Smooth muscle cell (in vitro differentiated cells): ENCODE measurements at regions not wholly inside any gene's neighbourhood (a gene's known extent, or its start where the extent isn't known, plus 50 kb on each side); places are given as distances from the start of the nearest gene placed in this dataset.

Experiments used
- DNase-seq: peaks from one replicate; lab custom pipeline; 2025; ENCODE audit not compliant: unreplicated experiment; lab: John Stamatoyannopoulos, UW
- H2AFZ ChIP-seq: fragments of 200-600 bp; sonication (generic); 2 replicates; pipeline ENCODE4 v1.6.0; 2016; ENCODE audit warnings: antibody characterized with exemption, low read depth, mild to moderate bottlenecking
- H3F3A ChIP-seq: fragments of 200-600 bp; sonication (generic); 2 replicates; pipeline ENCODE4 v1.6.0; 2017; ENCODE audit warnings: antibody characterized with exemption, low read depth
- H3K27ac ChIP-seq: fragments of 200-600 bp; sonication (generic); 2 replicates; pipeline ENCODE4 v1.5.1; 2016; ENCODE audit warnings: low read depth, mild to moderate bottlenecking
- H3K27me3 ChIP-seq: fragments of 200-600 bp; sonication (generic); 2 replicates; pipeline ENCODE4 v1.6.1; 2016; ENCODE audit warnings: low read depth, mild to moderate bottlenecking
- H3K36me3 ChIP-seq: fragments of 200-600 bp; sonication (generic); 2 replicates; pipeline ENCODE4 v1.5.1; 2016; ENCODE audit warnings: low read depth
- H3K4me1 ChIP-seq: fragments of 200-600 bp; sonication (generic); 2 replicates; pipeline ENCODE4 v1.5.1; 2016; ENCODE audit warnings: low read depth
- H3K4me2 ChIP-seq: fragments of 200-600 bp; sonication (generic); 2 replicates; pipeline ENCODE4 v1.6.0; 2016; ENCODE audit warnings: mild to moderate bottlenecking
- H3K4me3 ChIP-seq: fragments of 200-600 bp; sonication (generic); 2 replicates; pipeline ENCODE4 v1.5.1; 2016; ENCODE audit warnings: mild to moderate bottlenecking
- H3K79me2 ChIP-seq: fragments of 200-600 bp; sonication (generic); 2 replicates; pipeline ENCODE4 v1.6.0; 2016; ENCODE audit warnings: low read depth, mild to moderate bottlenecking
- H3K9ac ChIP-seq: fragments of 200-600 bp; sonication (generic); 2 replicates; pipeline ENCODE4 v1.6.0; 2016; ENCODE audit warnings: low read depth
- H3K9me3 ChIP-seq: fragments of 200-600 bp; sonication (generic); replicated peaks from 2 replicates; pipeline ENCODE4 v1.5.1; 2016; ENCODE audit warnings: low read depth
- H4K20me1 ChIP-seq: fragments of 200-600 bp; sonication (generic); 2 replicates; pipeline ENCODE4 v1.6.0; 2016; ENCODE audit warnings: low read depth
- WGBS: methylation state at CpG from one replicate; pipeline ENCODE4 v1.1.7; 2016; ENCODE audit warnings: low lambda C conversion rate; 5-methylcytosine and 5-hydroxymethylcytosine counted together
- TF ChIP-seq, protein P1 (sequence below): fragments of 200-600 bp; sonication (generic); IDR thresholded peaks from 2 replicates; pipeline ENCODE4 v1.5.1; 2017; ENCODE audit warnings: borderline replicate concordance, mild to moderate bottlenecking, antibody characterized with exemption; ENCODE audit not compliant: insufficient read depth, poor library complexity, severe bottlenecking

DNA sequence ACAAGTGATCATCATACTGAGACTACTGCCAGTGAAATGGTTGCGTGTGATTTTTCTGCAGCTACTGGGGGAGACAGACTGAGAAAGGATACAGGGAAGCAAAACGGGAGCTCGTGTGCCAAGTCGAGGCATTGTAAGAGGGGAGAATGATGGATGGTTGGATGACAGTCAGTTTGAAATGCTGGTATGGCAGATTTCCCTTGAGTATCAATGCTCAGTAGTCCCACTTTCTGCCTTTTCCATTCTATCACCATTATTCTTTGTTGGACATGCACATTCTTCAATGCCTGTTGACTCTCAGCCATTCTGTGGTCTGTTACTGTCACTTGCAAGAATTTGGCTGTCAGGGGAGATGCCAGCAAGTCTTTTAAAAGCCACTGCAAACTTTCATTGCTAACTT lies 510.6 kb upstream of the RBFOX1 start:
- Histone ChIP-seq H3K4me2 (no peak overlapping the region), H3K4me1 (no peaks in the 10 kb centered on the region), H2AFZ (no peak overlapping the region), H3K9ac (no peak overlapping the region), H3F3A (no peaks in the 10 kb centered on the region), H3K27me3 (no peaks in the 10 kb centered on the region), H3K9me3 (no peaks in the 10 kb centered on the region), H3K4me3 (no peak overlapping the region), H3K27ac (no peak overlapping the region), H3K79me2 (no peaks in the 10 kb centered on the region), H3K36me3 (no peaks in the 10 kb centered on the region), H4K20me1 (no peaks in the 10 kb centered on the region)
- 95% methylated on average over 4 of the region's 4 CpGs for WGBS
- DNase-seq = no peak
- TF ChIP-seq, protein P1, sequence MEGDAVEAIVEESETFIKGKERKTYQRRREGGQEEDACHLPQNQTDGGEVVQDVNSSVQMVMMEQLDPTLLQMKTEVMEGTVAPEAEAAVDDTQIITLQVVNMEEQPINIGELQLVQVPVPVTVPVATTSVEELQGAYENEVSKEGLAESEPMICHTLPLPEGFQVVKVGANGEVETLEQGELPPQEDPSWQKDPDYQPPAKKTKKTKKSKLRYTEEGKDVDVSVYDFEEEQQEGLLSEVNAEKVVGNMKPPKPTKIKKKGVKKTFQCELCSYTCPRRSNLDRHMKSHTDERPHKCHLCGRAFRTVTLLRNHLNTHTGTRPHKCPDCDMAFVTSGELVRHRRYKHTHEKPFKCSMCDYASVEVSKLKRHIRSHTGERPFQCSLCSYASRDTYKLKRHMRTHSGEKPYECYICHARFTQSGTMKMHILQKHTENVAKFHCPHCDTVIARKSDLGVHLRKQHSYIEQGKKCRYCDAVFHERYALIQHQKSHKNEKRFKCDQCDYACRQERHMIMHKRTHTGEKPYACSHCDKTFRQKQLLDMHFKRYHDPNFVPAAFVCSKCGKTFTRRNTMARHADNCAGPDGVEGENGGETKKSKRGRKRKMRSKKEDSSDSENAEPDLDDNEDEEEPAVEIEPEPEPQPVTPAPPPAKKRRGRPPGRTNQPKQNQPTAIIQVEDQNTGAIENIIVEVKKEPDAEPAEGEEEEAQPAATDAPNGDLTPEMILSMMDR = no peak

DNA sequence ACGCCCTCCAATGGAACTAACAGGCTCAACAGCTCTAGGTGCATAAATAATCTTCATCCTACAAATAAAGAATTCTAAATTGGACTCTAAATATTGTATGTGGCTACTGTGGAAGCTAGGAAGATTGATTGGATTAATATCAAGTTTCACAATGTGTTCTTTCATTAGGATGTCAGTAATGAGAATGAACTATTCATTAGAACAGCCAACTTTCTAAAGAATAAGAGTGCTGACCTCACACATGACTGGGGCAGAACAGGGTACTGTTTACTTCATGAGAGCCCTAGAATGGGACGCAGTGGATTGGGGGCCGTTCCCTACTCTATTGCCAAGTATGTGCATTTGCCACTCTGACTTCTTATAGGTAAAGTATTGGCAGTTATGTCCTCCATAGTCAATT lies 528.2 kb upstream of the RBFOX1 start:
- no peaks in the 10 kb centered on the region for H3K27me3 ChIP-seq
- H3K4me3 ChIP-seq = no peak overlapping the region
- no peak overlapping the region for H3K9ac ChIP-seq
- DNase-seq = no peak
- H4K20me1 ChIP-seq = no peaks in the 10 kb centered on the region
- no peak overlapping the region for H3K27ac ChIP-seq
- TF ChIP-seq, protein P1 = no peak
- WGBS = 93% methylated on average over 3 of the region's 3 CpGs
- no peaks in the 10 kb centered on the region for H3K4me1 ChIP-seq
- no peaks in the 10 kb centered on the region for H3K9me3 ChIP-seq
- H3K4me2 ChIP-seq = no peak overlapping the region
- H3F3A ChIP-seq = no peaks in the 10 kb centered on the region
- no peak overlapping the region for H2AFZ ChIP-seq
- no peaks in the 10 kb centered on the region for H3K36me3 ChIP-seq
- H3K79me2 ChIP-seq = no peaks in the 10 kb centered on the region

DNA sequence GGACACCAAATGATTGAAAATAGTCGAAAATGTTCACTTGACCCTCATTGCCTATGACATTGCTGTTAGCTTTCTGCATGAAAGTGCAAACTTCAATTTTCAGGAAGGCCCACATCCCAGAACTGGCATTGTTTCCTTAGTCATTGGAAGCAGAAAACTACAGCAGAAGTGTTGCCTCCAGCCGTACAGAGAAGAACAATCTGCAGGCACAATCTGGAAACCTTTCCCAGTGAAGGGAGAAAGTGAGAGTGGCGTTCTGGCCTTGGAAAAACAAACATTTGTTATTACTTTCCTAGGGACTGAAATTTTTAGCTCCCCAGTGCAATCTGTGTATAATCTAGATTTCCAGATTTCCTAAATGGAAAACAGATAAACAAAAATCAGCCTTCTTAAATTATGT lies 529.5 kb upstream of the RBFOX1 start:
- no peaks in the 10 kb centered on the region for H3K4me1 ChIP-seq
- H3K9ac ChIP-seq = no peak overlapping the region
- TF ChIP-seq, protein P1 = no peak

DNA sequence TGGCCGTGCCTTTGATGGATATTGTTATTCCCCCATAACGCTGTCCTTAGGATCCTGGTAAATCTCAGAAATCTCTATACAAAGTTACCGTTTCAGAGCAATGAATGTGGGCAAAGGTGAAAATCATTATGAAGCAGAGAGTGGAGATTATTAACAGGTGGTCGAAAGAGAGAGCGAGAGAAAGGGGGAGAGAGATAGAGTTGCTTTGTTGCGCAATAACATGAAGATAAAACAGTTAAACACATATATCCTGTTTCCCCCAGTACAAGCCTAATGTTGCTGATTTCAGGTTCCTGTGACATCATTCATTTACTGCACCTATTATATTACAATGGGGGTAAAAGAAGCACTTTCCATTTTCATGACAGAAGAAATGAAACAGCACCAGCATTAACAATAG lies 535.4 kb upstream of the RBFOX1 start:
- WGBS = 95% methylated on average over 6 of the region's 6 CpGs

More for the DNA sequence above, 529.5 kb upstream of the RBFOX1 start:
- Histone ChIP-seq H3K27me3 (no peaks in the 10 kb centered on the region), H3K36me3 (no peaks in the 10 kb centered on the region), H3F3A (no peaks in the 10 kb centered on the region), H2AFZ (no peak overlapping the region), H3K27ac (no peak overlapping the region), H3K79me2 (no peaks in the 10 kb centered on the region), H3K4me2 (no peak overlapping the region), H4K20me1 (no peaks in the 10 kb centered on the region), H3K4me3 (no peak overlapping the region), H3K9me3 (no peaks in the 10 kb centered on the region)
- 44% methylated on average over 3 of the region's 3 CpGs for WGBS
- no peak for DNase-seq

More for the DNA sequence above, 535.4 kb upstream of the RBFOX1 start:
- no peaks in the 10 kb centered on the region for H4K20me1 ChIP-seq
- TF ChIP-seq, protein P1 = no peak
- H3K27ac ChIP-seq = no peak overlapping the region
- H3K4me2 ChIP-seq = no peak overlapping the region
- H3K9ac ChIP-seq = no peak overlapping the region
- H3K79me2 ChIP-seq = no peaks in the 10 kb centered on the region
- no peak for DNase-seq
- no peaks in the 10 kb centered on the region for H3F3A ChIP-seq
- no peak overlapping the region for H2AFZ ChIP-seq
- no peak overlapping the region for H3K4me3 ChIP-seq
- no peaks in the 10 kb centered on the region for H3K36me3 ChIP-seq
- no peaks in the 10 kb centered on the region for H3K27me3 ChIP-seq
- no peaks in the 10 kb centered on the region for H3K4me1 ChIP-seq
- no peaks in the 10 kb centered on the region for H3K9me3 ChIP-seq
